Ishikawa (cell line): ENCODE measurements at regions not wholly inside any gene's neighbourhood (a gene's known extent, or its start where the extent isn't known, plus 50 kb on each side); places are given as distances from the start of the nearest gene placed in this dataset.

ENCODE experiments used
- CEBPB ChIP-seq: IDR thresholded peaks from 2 replicates; pipeline ENCODE4 v1.6.1; 2012
- CREB1 ChIP-seq: IDR thresholded peaks from 2 replicates; pipeline ENCODE4 v1.6.1; 2012; ENCODE audit warnings: low read depth
- EGR1 ChIP-seq: IDR thresholded peaks from 2 replicates; pipeline ENCODE4 v1.6.1; 2012
- EP300 ChIP-seq: IDR thresholded peaks from 2 replicates; pipeline ENCODE4 v1.6.1; 2012; ENCODE audit warnings: borderline replicate concordance
- FOXM1 ChIP-seq: IDR thresholded peaks from 2 replicates; pipeline ENCODE4 v1.6.1; 2012; ENCODE audit warnings: low read depth, borderline replicate concordance
- NFIC ChIP-seq: IDR thresholded peaks from 2 replicates; pipeline ENCODE4 v1.6.1; 2012
- RAD21 ChIP-seq: IDR thresholded peaks from 2 replicates; pipeline ENCODE4 v1.6.1; 2012; ENCODE audit warnings: low read depth
- TAF1 ChIP-seq: IDR thresholded peaks from 2 replicates; pipeline ENCODE4 v1.6.1; 2012; ENCODE audit warnings: low read depth, mild to moderate bottlenecking
- TCF12 ChIP-seq: IDR thresholded peaks from 2 replicates; pipeline ENCODE4 v1.6.1; 2012; ENCODE audit warnings: low read depth
- TEAD4 ChIP-seq: IDR thresholded peaks from 2 replicates; pipeline ENCODE4 v1.6.1; 2012
- YY1 ChIP-seq: IDR thresholded peaks from 2 replicates; pipeline ENCODE4 v1.6.1; 2012; ENCODE audit warnings: low read depth
- ZBTB7A ChIP-seq: IDR thresholded peaks from 2 replicates; pipeline ENCODE4 v1.6.1; 2012; ENCODE audit warnings: low read depth
- TF ChIP-seq, protein P1 (sequence below): IDR thresholded peaks from 2 replicates; pipeline ENCODE4 v1.6.1; 2012; ENCODE audit warnings: low read depth, mild to moderate bottlenecking
- TF ChIP-seq, protein P2 (sequence below): IDR thresholded peaks from 2 replicates; pipeline ENCODE4 v1.6.1; 2012
- TF ChIP-seq, protein P3 (sequence below): IDR thresholded peaks from 2 replicates; pipeline ENCODE4 v1.6.1; 2012

DNA sequence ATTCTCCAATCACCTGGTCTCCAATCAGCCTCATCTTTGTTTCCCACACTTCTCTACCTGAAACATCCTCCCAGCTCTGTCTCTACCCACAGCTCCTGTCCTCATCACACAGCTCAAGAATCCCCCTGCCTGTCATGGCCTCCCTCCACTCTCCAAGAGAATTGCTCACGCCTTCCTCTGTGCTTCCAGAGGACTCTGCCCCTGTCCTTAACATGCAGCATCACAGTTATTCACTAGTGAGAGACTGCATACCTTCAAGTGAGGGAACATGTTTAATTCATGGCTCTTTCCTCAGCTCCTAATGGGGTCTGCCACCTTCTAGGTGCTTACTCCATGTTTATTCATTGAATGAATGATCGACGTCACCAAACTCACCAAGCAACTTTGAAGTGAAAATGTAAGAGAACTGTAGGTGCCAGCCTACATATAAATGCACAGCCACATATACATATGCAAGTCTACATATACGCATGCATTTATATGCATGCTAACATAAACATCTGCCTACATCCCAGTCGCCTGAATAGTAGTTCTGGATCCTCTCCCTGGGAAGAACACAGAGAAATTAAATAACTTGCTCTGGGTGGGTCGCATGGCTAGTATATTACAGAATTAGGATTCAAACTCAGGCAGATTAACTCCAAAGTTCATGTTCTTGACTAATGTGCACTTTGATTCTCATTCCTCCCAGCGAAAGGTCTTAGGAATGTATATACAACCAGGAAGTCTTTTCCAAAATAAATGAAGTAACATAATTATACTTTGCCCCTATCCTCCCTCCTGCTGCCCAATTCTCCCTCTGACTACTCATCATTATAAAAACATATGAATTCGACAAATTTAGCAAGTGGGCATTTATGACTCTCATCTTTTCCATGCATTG is 295.6 kb downstream of the MAFB start:
- TF ChIP-seq FOXM1 (no peak), RAD21 (no peak), CREB1 (no peak), TAF1 (no peak), NFIC (no peak)

DNA sequence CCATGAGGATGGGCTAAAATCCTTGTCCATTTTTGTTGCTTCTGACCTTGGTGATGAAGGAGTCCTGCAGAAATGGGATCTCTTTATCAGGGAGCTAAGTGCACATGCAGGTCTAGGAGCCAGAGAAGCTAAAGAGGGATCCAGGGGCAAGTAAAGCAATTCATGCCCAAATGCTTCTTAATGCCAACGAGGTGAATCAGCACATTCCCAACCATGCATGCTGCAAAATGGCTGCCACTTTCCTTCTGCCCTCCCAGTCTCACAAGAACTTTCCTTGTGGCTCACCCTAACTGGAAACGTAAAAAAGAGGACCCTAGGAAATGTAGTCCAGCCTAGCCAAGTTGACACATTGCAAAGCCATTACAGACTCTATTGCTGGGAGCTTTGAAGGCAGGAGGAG is 298.4 kb downstream of the MAFB start:
- TF ChIP-seq, protein P1, sequence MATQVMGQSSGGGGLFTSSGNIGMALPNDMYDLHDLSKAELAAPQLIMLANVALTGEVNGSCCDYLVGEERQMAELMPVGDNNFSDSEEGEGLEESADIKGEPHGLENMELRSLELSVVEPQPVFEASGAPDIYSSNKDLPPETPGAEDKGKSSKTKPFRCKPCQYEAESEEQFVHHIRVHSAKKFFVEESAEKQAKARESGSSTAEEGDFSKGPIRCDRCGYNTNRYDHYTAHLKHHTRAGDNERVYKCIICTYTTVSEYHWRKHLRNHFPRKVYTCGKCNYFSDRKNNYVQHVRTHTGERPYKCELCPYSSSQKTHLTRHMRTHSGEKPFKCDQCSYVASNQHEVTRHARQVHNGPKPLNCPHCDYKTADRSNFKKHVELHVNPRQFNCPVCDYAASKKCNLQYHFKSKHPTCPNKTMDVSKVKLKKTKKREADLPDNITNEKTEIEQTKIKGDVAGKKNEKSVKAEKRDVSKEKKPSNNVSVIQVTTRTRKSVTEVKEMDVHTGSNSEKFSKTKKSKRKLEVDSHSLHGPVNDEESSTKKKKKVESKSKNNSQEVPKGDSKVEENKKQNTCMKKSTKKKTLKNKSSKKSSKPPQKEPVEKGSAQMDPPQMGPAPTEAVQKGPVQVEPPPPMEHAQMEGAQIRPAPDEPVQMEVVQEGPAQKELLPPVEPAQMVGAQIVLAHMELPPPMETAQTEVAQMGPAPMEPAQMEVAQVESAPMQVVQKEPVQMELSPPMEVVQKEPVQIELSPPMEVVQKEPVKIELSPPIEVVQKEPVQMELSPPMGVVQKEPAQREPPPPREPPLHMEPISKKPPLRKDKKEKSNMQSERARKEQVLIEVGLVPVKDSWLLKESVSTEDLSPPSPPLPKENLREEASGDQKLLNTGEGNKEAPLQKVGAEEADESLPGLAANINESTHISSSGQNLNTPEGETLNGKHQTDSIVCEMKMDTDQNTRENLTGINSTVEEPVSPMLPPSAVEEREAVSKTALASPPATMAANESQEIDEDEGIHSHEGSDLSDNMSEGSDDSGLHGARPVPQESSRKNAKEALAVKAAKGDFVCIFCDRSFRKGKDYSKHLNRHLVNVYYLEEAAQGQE, result no peak
- no peak for TF ChIP-seq TAF1
- no peak for TF ChIP-seq EGR1
- no peak for TF ChIP-seq FOXM1
- TF ChIP-seq TCF12, result no peak
- TF ChIP-seq CREB1, result no peak
- no peak for TF ChIP-seq ZBTB7A
- no peak for TF ChIP-seq EP300
- TF ChIP-seq NFIC, result no peak
- TF ChIP-seq TEAD4, result no peak
- TF ChIP-seq YY1, result no peak
- TF ChIP-seq, protein P2, sequence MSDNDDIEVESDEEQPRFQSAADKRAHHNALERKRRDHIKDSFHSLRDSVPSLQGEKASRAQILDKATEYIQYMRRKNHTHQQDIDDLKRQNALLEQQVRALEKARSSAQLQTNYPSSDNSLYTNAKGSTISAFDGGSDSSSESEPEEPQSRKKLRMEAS, result no peak
- TF ChIP-seq, protein P3, sequence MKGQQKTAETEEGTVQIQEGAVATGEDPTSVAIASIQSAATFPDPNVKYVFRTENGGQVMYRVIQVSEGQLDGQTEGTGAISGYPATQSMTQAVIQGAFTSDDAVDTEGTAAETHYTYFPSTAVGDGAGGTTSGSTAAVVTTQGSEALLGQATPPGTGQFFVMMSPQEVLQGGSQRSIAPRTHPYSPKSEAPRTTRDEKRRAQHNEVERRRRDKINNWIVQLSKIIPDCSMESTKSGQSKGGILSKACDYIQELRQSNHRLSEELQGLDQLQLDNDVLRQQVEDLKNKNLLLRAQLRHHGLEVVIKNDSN, result no peak
- TF ChIP-seq CEBPB, result no peak

DNA sequence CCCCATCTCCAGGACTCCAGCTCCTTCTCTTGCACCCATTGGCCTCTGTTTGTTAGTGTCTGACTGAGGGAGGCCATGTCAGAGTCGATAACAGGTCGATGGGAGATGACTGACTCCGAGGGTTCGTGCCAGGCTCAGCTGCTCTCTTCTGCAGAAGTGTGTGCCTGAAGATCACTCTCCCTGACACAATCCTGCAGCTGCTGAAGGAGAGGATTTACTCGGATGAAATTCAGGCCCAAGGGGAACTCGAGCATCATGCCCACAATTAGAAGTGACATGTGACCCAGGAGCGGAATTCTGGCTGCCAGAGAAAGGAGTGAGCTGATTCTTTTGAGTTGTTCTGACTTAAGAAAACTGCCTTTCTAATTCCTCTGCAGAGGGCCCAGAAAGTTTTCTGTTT is 318.2 kb downstream of the MAFB start:
- TF ChIP-seq FOXM1 (no peak), TCF12 (no peak), NFIC (no peak), TEAD4 (no peak), TAF1 (no peak), EP300 (no peak), CREB1 (no peak), YY1 (no peak), EGR1 (no peak)
- TF ChIP-seq, protein P1, result no peak
- TF ChIP-seq, protein P2, result no peak

DNA sequence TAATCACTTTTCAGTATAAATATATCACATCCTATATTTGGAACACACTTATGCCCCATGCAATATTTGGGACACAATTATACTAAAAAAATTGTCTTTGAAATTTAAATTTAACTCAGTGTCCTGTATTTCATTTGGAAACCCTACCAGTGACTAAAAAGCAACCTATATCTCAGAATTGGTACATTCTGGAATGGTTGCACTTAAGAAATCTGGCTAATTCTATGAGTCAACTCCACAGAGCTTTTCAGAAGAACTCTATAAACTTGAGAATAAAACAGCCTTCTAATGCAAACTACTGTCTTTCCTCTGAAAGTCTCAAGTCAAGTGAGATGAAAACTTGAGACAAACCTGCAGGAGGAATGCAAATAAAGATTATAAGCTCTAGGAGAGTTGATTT is 320.2 kb downstream of the MAFB start:
- TF ChIP-seq YY1 (no peak), TAF1 (no peak), CEBPB (no peak), CREB1 (no peak), FOXM1 (no peak), EGR1 (no peak), TCF12 (no peak), NFIC (no peak), EP300 (no peak), ZBTB7A (no peak), RAD21 (no peak), TEAD4 (no peak)
- TF ChIP-seq, protein P2, result no peak
- TF ChIP-seq, protein P3, result no peak
- TF ChIP-seq, protein P1, result no peak
